Esophagus squamous epithelium (tissue), 4 donors: ENCODE measurements at regions not wholly inside any gene's neighbourhood (a gene's known extent, or its start where the extent isn't known, plus 50 kb on each side); places are given as distances from the start of the nearest gene placed in this dataset.

ENCODE experiments used
- CTCF ChIP-seq, 6 experiments: fragments of 450-650 bp in 4 of 6; fragments of 200-600 bp in 2 of 6; sonication (generic) in 2 of 6; IDR thresholded peaks; one replicate each; pipeline ENCODE4 v1.5.1; 2016 to 2019; ENCODE audit warnings: antibody characterized with exemption in 6 of 6, mild to moderate bottlenecking in 4 of 6, moderate library complexity in 4 of 6
- POLR2A ChIP-seq, 4 donors: fragments of 450-650 bp; IDR thresholded peaks; one replicate each; pipeline ENCODE4 v1.6.1; 2017; ENCODE audit warnings: antibody characterized with exemption in 4 of 4, mild to moderate bottlenecking in 4 of 4, moderate library complexity in 3 of 4

GRCh38 chr2:239523147-239523953 lies 122.5 kb upstream of the HDAC4 start:
- no peak for TF ChIP-seq CTCF (IDR thresholded peaks at IDR 0.05)
- no peak for TF ChIP-seq POLR2A (IDR thresholded peaks at IDR 0.05)
